Breast epithelium (tissue), 4 donors: ENCODE measurements at regions not wholly inside any gene's neighbourhood (a gene's known extent, or its start where the extent isn't known, plus 50 kb on each side); places are given as distances from the start of the nearest gene placed in this dataset.

Experiments used
- DNase-seq, 2 donors: peaks; one replicate each; pipeline ENCODE4 v3.0.0-alpha.2; 2019; ENCODE audit warnings: low spot score in 2 of 2
- H3K27ac ChIP-seq, 2 donors: fragments of 200-600 bp; sonication (generic) in 1 of 2; one replicate each; pipeline ENCODE4 v1.5.1; 2016 to 2019; ENCODE audit warnings: mild to moderate bottlenecking in 1 of 2
- H3K27me3 ChIP-seq, 2 donors: fragments of 200-600 bp; sonication (generic) in 1 of 2; one replicate each; pipeline versions ENCODE4 v1.5.1 to v1.6.0; 2017 to 2019; ENCODE audit warnings: control low read depth in 1 of 2, mild to moderate bottlenecking in 1 of 2
- H3K36me3 ChIP-seq: fragments of 200-600 bp; one replicate; pipeline ENCODE4 v1.5.1; 2019
- H3K4me1 ChIP-seq, 2 donors: fragments of 200-600 bp; sonication (generic); one replicate each; pipeline ENCODE4 v1.5.1; 2016 to 2019; ENCODE audit warnings: control low read depth in 1 of 2
- H3K4me3 ChIP-seq, 3 donors: fragments of 200-600 bp; sonication (generic); 1 replicate in 2 of 3; 2 replicates in 1 of 3; pipeline ENCODE4 v1.5.1; 2016 to 2019; ENCODE audit warnings: mild to moderate bottlenecking in 3 of 3, moderate library complexity in 2 of 3
- H3K9me3 ChIP-seq, 2 donors: fragments of 200-600 bp; sonication (generic) in 1 of 2; one replicate each; pipeline ENCODE4 v1.5.1; 2016 to 2019; ENCODE audit warnings: control low read depth in 1 of 2
- CTCF ChIP-seq, 3 donors: fragments of 450-650 bp; IDR thresholded peaks; one replicate each; pipeline ENCODE4 v1.5.1; 2016 to 2017; ENCODE audit warnings: antibody characterized with exemption in 3 of 3, mild to moderate bottlenecking in 3 of 3, moderate library complexity in 3 of 3
- POLR2A ChIP-seq: fragments of 450-650 bp; IDR thresholded peaks from one replicate; pipeline ENCODE4 v1.6.1; 2016; ENCODE audit warnings: antibody characterized with exemption, mild to moderate bottlenecking, moderate library complexity
- POLR2AphosphoS5 ChIP-seq, 3 donors: sonication (generic); formaldehyde crosslinking; IDR thresholded peaks; one replicate each; pipeline ENCODE4 v1.6.1; 2017; ENCODE audit warnings: antibody characterized with exemption in 3 of 3
- intact Hi-C: fragments of 100-400 bp; cut with DNase I; formaldehyde crosslinking; loops from one replicate; pipeline ENCODE4 v1.15.1; 2023; ENCODE audit warnings: low total_unique reads

DNA sequence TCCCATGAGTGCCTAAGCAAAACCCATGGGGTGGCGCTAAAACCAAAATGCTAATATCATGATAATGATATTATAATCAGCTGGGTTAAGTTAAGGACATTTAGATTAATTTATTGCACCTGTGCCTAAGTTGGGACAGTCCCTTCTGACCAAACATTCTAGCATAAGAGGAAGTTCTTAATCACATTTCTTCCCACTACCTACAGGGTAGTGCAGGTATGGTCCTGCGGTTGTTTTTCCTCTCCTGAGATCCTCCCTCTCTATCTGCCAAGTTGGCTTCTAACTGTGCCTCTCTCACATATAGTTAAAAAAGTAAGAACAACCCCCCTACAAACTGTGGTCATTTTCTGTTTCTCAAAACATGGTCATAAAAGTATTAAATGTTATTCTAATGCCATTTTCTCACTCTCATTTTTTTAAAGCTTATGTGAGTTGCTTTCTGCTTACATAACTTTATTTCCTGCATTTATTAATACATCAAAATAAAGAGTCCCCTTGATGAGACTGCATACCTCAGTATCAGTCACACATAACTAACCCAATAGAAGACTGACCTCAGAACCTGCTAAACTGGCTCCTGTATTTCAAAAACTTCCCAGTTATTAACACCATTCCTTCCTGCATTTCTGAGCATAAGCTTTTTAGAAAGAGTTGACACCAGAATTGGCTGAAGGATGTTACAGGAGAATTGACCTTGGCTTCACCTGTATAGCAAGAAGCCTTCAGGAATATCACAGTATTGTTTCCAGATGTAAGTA, 1332.5 kb downstream of the FSTL5 start:
- no peak for TF ChIP-seq CTCF (IDR thresholded peaks at IDR 0.05)
- TF ChIP-seq POLR2A: no peak
- TF ChIP-seq POLR2AphosphoS5 (IDR thresholded peaks at IDR 0.05): no peak
- H3K27ac ChIP-seq: peak overlapping the region; percentile 26 to 50
- H3K36me3 ChIP-seq: no peaks in the 10 kb centered on the region

DNA sequence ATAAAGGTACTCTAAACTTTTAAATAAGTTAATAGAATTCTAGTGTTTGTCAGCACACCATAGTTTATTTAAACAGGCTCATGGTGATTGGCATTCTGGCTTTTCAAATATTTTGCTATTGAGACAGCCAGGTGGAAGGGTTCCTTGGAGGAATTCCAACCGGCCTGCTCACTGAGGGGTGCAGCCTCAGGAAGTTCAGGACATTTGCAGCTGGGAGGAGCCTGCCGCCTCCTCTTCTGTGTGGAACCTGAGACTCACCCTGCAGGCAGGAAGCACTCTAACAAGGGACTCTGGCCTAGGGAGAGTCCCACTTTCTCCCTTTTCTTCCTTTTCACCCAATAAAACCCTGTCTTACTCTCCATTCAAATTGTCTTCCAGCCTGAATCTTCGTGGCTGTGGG, 1328.0 kb downstream of the FSTL5 start:
- no peak overlapping the region for H3K27ac ChIP-seq
- H3K4me3 ChIP-seq: no peak overlapping the region
- H3K36me3 ChIP-seq: no peaks in the 10 kb centered on the region
- no peak for DNase-seq
- H3K9me3 ChIP-seq: no peaks in the 10 kb centered on the region
- H3K27me3 ChIP-seq: no peaks in the 10 kb centered on the region
- TF ChIP-seq POLR2AphosphoS5 (IDR thresholded peaks at IDR 0.05): no peak
- no peak for TF ChIP-seq POLR2A
- TF ChIP-seq CTCF (IDR thresholded peaks at IDR 0.05): no peak
- intact Hi-C loops: no loop called here
- no peaks in the 10 kb centered on the region for H3K4me1 ChIP-seq

More for the DNA sequence above, 1332.5 kb downstream of the FSTL5 start:
- H3K27me3 ChIP-seq: no peaks in the 10 kb centered on the region
- no peak overlapping the region for H3K4me3 ChIP-seq
- H3K9me3 ChIP-seq: no peaks in the 10 kb centered on the region
- no peak for DNase-seq
- intact Hi-C loops: no loop called here
- no peaks in the 10 kb centered on the region for H3K4me1 ChIP-seq

DNA sequence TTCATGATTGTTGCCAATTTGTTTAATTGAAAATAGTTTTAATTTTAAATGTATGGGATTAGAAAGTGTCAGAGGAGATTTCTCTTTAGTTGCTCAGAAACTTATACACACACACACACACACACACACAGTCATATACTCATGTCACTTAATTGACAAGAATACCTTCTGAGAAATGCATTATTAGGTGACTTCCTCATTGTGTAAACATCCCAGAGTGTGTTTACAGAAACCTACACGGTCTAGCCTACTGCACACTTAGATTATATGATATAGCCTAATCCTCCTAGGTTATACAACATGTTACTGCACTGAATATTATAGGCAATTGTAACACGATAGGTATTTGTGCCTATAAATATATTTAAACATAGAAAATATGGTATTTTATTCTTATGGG, 1327.4 kb downstream of the FSTL5 start:
- no peak for DNase-seq
- no peaks in the 10 kb centered on the region for H3K4me1 ChIP-seq
- H3K36me3 ChIP-seq: no peaks in the 10 kb centered on the region
- intact Hi-C loops: no loop called here
- no peak overlapping the region for H3K27ac ChIP-seq
- H3K9me3 ChIP-seq: no peaks in the 10 kb centered on the region
- H3K4me3 ChIP-seq: no peak overlapping the region
- no peaks in the 10 kb centered on the region for H3K27me3 ChIP-seq
- TF ChIP-seq POLR2A (no peak), POLR2AphosphoS5 (IDR thresholded peaks at IDR 0.05) (no peak), CTCF (IDR thresholded peaks at IDR 0.05) (no peak)

GRCh38 chr4:160846121-160846520, 1317.7 kb downstream of the FSTL5 start:
- no peak for DNase-seq
- H3K27me3 ChIP-seq: no peaks in the 10 kb centered on the region
- H3K4me3 ChIP-seq: no peak overlapping the region
- H3K9me3 ChIP-seq: no peaks in the 10 kb centered on the region
- H3K36me3 ChIP-seq: no peaks in the 10 kb centered on the region
- no peaks in the 10 kb centered on the region for H3K4me1 ChIP-seq
- intact Hi-C loops: no loop called here
- H3K27ac ChIP-seq: no peak overlapping the region
- TF ChIP-seq POLR2AphosphoS5 (IDR thresholded peaks at IDR 0.05): no peak
- no peak for TF ChIP-seq POLR2A
- TF ChIP-seq CTCF (IDR thresholded peaks at IDR 0.05): no peak

- no peaks in the 10 kb centered on the region for H3K36me3 ChIP-seq
- H3K4me3 ChIP-seq: no peak overlapping the region
- H3K9me3 ChIP-seq: no peaks in the 10 kb centered on the region
- H3K27me3 ChIP-seq: no peaks in the 10 kb centered on the region
- no peaks in the 10 kb centered on the region for H3K4me1 ChIP-seq
- no peak for DNase-seq
- intact Hi-C loops: no loop called here
- TF ChIP-seq POLR2AphosphoS5 (IDR thresholded peaks at IDR 0.05): no peak
- no peak for TF ChIP-seq POLR2A
- TF ChIP-seq CTCF (IDR thresholded peaks at IDR 0.05): no peak
- H3K27ac ChIP-seq: no peak overlapping the region
These were observed 1316.6 kb downstream of the FSTL5 start for GRCh38 chr4:160847228-160847627.
